ENCODE measurements at regions not wholly inside any gene's neighbourhood (a gene's known extent, or its start where the extent isn't known, plus 50 kb on each side); places are given as distances from the start of the nearest gene placed in this dataset.

DNA sequence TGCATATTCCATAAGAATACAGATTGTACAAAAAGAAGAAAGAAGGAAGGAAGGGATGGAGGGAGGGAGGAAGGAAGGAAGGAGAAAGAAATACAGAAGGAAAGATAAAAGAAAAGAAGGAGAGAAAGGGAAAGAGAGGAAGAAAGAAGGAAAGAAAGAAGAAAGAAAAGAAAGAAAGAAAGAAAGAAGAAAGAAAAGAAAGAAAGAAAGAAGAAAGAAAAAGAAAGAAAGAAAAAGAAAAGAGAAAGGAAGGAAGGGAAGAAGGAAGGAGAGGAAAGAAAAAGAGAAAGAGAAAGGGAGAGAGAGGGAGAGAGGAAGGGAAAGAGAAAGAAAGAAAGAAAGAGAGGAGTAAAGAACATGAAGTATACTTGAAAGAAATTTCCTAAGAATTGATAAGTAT is 577.9 kb upstream of the ALCAM start:
- no peak for DNase-seq (ENCODE audit: low read depth in 2 of 3, low spot score in 1 of 3)

DNA sequence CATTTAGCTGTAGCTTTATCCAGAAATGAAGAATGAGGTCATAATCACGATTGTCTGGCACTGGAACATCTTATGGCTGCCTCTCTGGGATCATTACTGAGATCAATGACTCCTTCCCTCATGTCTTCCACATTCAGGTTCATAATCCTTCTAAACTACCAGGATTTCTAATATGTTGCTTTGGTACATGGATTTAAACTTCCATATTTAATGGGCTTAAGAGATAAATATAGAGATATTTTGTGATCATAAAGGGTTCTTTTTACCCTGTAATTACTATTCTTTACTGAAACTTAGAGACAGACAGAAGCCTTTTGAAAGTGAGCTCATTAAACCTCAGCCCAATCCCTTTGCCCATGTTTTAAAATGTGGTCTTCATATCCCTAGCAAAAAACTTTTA is 575.4 kb upstream of the ALCAM start:
- no peak for DNase-seq (ENCODE audit: low read depth in 2 of 3, low spot score in 1 of 3)

DNA sequence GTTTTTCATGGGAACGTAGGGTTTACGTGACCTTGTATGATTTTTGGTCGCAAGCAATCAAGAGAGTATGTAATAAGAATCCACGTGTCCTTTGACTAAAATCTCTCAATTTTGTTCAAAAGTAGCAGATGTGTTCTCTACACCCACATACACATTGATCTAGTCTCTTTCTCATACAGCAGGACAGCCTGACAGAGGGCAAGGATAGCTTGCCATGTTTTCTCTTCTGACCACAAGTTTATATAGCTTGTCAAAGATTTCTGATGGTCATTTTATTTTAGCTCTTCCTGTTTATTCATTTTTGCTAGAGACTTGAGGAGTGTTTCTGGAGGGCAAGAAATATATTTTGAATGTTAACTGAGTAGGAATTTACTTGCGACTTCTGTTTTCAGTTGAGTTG is 570.2 kb upstream of the ALCAM start:
- no peak for DNase-seq (ENCODE audit: low read depth in 2 of 3, low spot score in 1 of 3)

DNA sequence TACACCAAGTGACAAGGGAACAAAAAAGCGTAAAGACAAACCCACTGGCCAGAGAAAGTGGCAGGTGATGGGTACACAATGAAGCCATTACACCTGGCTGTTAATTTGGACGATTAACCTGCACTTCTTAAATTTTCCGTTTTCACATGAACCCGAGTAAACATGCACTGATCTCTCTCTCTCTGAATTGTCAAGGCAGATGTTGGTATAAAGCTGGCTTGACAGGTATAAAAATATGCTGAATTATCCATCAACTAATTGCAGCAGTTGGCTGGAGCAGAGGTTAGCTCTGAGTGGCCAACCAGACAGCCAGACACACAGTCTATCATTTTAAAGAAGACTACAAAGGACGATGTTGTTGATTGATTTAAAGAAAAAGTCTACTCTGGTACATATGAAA is 561.7 kb upstream of the ALCAM start:
- DNase-seq (ENCODE audit: low read depth in 2 of 3, low spot score in 1 of 3): no peak

- DNase-seq (ENCODE audit: low read depth in 2 of 3, low spot score in 1 of 3): no peak
These were observed 561.2 kb upstream of the ALCAM start for GRCh38 chr3:104805508-104805907.

DNA sequence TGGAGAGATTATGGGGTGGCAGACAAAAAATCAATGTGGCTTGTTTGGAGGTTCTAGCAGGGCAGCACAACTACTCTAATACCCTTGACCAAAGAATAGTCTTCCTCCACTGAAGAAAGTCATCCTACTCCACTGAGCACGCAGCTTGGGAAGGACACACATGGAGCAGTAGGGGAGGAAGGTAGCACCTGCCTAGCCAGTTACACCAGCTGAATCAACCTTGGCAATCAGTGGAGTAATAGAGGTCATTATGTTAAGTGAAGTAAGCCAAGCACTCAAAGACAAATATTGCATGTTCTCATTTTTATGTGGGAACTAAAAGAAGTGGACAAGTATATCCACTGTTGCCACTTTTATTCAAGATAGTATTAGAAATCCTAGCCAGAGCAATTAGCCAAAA is 555.8 kb upstream of the ALCAM start:
- DNase-seq (ENCODE audit: low read depth in 2 of 3, low spot score in 1 of 3): no peak

- DNase-seq (ENCODE audit: low read depth in 2 of 3, low spot score in 1 of 3): no peak
These were observed 550.7 kb upstream of the ALCAM start for GRCh38 chr3:104816008-104816407.

DNA sequence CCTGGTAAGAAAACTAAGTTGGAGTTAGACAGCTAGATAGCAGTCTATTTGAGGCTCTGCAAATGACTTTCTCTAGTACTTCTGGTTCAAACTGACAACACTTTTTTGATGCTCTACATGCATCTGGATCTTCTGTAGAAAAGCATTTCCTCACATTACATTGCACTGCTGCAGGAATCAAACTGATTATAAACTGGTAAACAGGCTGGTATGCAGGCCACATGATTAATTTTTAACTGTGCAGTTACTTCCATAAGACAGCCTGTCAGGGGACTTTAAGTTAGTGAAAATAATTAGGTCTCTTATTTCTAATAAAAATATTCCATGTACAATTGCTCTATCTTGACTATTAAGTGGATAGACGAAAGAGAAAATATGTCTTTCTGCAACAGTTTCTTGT is 550.0 kb upstream of the ALCAM start:
- DNase-seq (ENCODE audit: low read depth in 2 of 3, low spot score in 1 of 3): no peak

- DNase-seq (ENCODE audit: low read depth in 2 of 3, low spot score in 1 of 3): no peak
These were observed 547.4 kb upstream of the ALCAM start for GRCh38 chr3:104819333-104819732.

DNA sequence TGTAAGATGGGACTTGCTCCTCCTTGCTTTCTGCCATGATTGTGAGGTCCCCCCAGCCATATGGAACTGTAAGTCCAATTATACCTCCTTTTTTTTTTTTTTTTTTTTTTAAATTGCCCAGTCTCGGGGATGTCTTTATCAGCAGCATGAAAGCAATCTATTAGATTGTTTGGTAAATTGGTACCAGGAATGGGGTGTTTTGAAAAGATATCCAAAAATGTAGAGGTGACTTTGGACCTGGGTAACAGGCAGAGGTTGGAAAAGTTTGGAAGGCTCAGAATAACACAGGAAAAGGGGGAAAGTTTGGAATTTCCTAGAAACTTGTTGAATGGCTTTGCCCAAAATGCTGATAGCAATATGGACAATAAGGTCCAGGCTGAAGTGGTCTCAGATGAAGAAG is 545.8 kb upstream of the ALCAM start:
- no peak for DNase-seq (ENCODE audit: low read depth in 2 of 3, low spot score in 1 of 3)

GRCh38 chr3:104825116-104825515 is 541.6 kb upstream of the ALCAM start:
- no peak for DNase-seq (ENCODE audit: low read depth in 2 of 3, low spot score in 1 of 3)

DNA sequence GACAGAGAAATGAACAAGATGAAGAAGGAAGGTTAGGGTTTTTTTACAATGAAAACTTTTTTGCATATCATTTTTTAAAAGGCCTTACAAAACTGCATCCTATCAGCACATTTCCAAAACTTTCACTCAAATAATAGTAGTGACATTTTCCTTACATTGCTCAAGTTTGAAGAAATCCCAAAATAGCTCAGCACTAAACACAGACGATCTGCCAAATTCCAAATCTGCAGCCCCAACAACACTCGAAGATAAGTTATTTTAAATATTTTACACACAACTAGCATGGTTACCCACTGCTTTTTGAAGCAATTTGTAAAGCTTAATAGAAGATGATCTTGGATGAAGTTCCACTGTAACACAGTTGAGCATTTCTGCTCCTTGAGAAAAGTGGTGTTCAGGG is 535.6 kb upstream of the ALCAM start:
- no peak for DNase-seq (ENCODE audit: low read depth in 2 of 3, low spot score in 1 of 3)

GRCh38 chr3:104832530-104832929 is 534.2 kb upstream of the ALCAM start:
- no peak for DNase-seq (ENCODE audit: low read depth in 2 of 3, low spot score in 1 of 3)

DNA sequence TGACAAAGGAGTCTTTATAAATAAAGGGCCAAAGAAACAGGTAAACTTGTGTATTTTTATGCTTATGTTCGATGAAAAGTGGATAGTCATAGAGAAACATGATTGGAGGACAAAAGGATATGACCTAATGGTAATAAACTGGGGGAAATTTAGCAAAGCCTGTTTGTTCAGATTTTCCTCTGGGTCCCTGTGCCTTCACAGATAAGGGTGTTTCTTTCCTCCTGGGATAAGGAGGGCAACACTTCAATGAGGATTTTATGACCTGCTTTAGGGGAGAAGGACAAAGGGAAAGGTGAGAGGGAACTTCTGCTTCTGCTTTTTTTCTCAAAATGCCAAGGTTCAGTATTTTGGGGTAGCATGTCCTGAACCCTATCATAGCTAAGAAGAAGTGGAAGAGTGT is 531.3 kb upstream of the ALCAM start:
- DNase-seq (ENCODE audit: low read depth in 2 of 3, low spot score in 1 of 3): no peak

GRCh38 chr3:104846270-104846669 is 520.4 kb upstream of the ALCAM start:
- DNase-seq (ENCODE audit: low read depth in 2 of 3, low spot score in 1 of 3): no peak

- DNase-seq (ENCODE audit: low read depth in 2 of 3, low spot score in 1 of 3): no peak
These were observed 517.6 kb upstream of the ALCAM start for GRCh38 chr3:104849070-104849469.

- no peak for DNase-seq (ENCODE audit: low read depth in 2 of 3, low spot score in 1 of 3)
These were observed 512.2 kb upstream of the ALCAM start for GRCh38 chr3:104854468-104854867.

GRCh38 chr3:104855702-104856101 is 511.0 kb upstream of the ALCAM start:
- DNase-seq (ENCODE audit: low read depth in 2 of 3, low spot score in 1 of 3): no peak

GRCh38 chr3:104856741-104857140 is 510.0 kb upstream of the ALCAM start:
- DNase-seq (ENCODE audit: low read depth in 2 of 3, low spot score in 1 of 3): no peak

DNA sequence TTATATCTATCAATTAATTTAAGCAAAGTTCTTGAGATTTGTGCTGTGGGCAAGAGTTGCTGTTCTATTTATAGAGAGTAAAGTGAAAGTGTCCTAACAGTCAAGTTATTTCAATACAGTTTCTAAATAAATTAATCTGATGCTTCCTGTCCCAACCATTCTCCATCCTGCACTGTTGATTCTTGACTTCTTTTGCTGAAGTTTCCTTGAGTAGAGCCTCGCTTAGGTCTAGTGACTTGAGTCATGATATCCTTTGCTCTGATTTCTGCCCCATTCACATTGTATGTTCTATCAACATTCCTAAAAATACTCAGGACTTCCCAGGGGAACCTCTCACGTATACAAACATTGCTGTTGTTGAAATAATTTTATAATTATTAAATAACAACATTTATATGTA is 498.4 kb upstream of the ALCAM start:
- no peak for DNase-seq (ENCODE audit: low read depth in 2 of 3, low spot score in 1 of 3)

DNA sequence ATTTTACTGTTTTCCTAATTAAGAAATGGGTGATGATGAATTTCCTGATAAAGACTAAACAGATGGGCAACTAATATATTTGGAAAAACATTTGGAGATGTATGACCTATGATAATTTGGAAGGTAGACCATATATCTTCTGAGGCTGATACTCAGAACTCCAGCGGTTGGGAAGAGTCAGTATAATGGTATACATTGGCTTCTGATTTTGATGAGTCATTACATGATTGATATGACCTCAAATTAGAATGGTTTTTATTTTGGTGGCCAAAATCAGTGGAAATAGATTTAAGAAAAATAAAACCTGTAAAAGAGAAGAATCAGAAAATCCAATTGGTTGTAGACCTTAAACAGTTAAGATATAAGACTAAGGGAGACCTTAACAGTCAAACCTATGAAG is 496.4 kb upstream of the ALCAM start:
- no peak for DNase-seq (ENCODE audit: low read depth in 2 of 3, low spot score in 1 of 3)

DNA sequence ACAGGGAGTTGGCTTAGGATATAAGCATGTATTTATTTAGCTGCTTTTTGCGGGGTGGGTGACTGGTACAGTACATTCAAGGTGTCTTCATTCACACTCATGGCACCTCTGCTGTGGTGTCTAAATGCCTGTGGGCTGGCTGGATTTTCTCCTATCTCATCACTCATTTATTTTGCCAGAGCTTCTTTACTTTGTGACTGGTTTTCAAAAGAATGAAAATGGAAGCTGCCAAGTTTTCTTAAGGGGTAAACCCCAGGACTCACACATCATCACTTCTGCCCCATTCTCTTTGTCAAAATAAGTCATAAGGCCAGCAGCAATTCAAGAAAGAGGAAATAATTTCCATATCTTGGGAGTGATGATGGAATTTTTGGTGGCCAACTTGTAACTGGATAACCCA is 493.4 kb upstream of the ALCAM start:
- DNase-seq (ENCODE audit: low read depth in 2 of 3, low spot score in 1 of 3): no peak

- no peak for DNase-seq (ENCODE audit: low read depth in 2 of 3, low spot score in 1 of 3)
These were observed 488.3 kb upstream of the ALCAM start for GRCh38 chr3:104878395-104878794.

GRCh38 chr3:104879919-104880318 is 486.8 kb upstream of the ALCAM start:
- DNase-seq (ENCODE audit: low read depth in 2 of 3, low spot score in 1 of 3): no peak

Data from stimulated activated CD4-positive, alpha-beta T cell treated with anti-CD3 and anti-CD28 coated beads, Interleukin-12 subunit alpha, Interleukin-12 subunit beta, amount 100 ng/mL, for 48 hours (primary cell).